AG04450 (cell line): ENCODE measurements at regions not wholly inside any gene's neighbourhood (a gene's known extent, or its start where the extent isn't known, plus 50 kb on each side); places are given as distances from the start of the nearest gene placed in this dataset.

Experiments
- CTCF ChIA-PET: fragments of 300-600, 350-600 bp; formaldehyde crosslinking; extraction: SDS; loops from one replicate; lab custom pipeline; 2022; ENCODE audit warnings: antibody characterized with exemption, inconsistent platforms; lab: Charles Lee
- POLR2A ChIA-PET: fragments of 350-600 bp; formaldehyde crosslinking; extraction: SDS; loops from one replicate; lab custom pipeline; 2021; ENCODE audit warnings: antibody characterized with exemption, inconsistent platforms; lab: Yijun Ruan, JAX
- DNase-seq: peaks from one replicate; pipeline ENCODE4 v3.0.0-alpha.2; 2011; ENCODE audit warnings: low read depth, low spot score
- H3K27ac ChIP-seq: one replicate; pipeline ENCODE4 v1.5.1; 2012; ENCODE audit warnings: low read depth, low read length, control low read depth
- H3K27me3 ChIP-seq: one replicate; pipeline ENCODE4 v1.6.0; 2012; ENCODE audit warnings: low read length; ENCODE audit not compliant: control insufficient read depth, insufficient read depth
- H3K4me3 ChIP-seq: 2 replicates; pipeline ENCODE4 v1.5.1; 2011; ENCODE audit warnings: mild to moderate bottlenecking, low read depth, low read length, control low read depth
- H3K9me3 ChIP-seq: 2 replicates; pipeline ENCODE4 v1.5.1; 2012; ENCODE audit warnings: low read length; ENCODE audit not compliant: control insufficient read depth, insufficient read depth
- CTCF ChIP-seq: IDR thresholded peaks from 2 replicates; pipeline ENCODE4 v1.5.1; 2011; ENCODE audit warnings: low read depth, low read length, control low read depth, inconsistent platforms

GRCh38 chr5:9787861-9788600, 157.9 kb upstream of the TAS2R1 start:
- no peak for DNase-seq
- CTCF ChIA-PET, result interaction anchor here (1.0 kb wide), 2 partner anchors 10 to 14 kb away, joined by 3 to 4 read pairs; no protein-coding TSS in a partner anchor
- no peak for TF ChIP-seq CTCF
- H3K9me3 ChIP-seq, result no peaks in the 10 kb centered on the region
- H3K27me3 ChIP-seq, result no peaks in the 10 kb centered on the region
- POLR2A ChIA-PET, result no interaction called here
- no peak overlapping the region for H3K27ac ChIP-seq
- no peak overlapping the region for H3K4me3 ChIP-seq

GRCh38 chr5:9786380-9787360, 156.5 kb upstream of the TAS2R1 start:
- POLR2A ChIA-PET, result no interaction called here
- Histone ChIP-seq H3K27me3 (no peaks in the 10 kb centered on the region), H3K9me3 (no peaks in the 10 kb centered on the region), H3K4me3 (no peak overlapping the region), H3K27ac (no peak overlapping the region)
- TF ChIP-seq CTCF, result no peak
- CTCF ChIA-PET, result no interaction called here
- DNase-seq, result no peak

- no peaks in the 10 kb centered on the region; the same call in 1 of the 2 replicates for H3K9me3 ChIP-seq
- no peak overlapping the region for H3K4me3 ChIP-seq
- TF ChIP-seq CTCF, result no peak
- POLR2A ChIA-PET, result no interaction called here
- DNase-seq, result no peak
- no peak overlapping the region for H3K27ac ChIP-seq
- CTCF ChIA-PET, result interaction anchor here (1.5 kb wide), 1 partner anchor 11 kb away, joined by 4 read pairs; no protein-coding TSS in a partner anchor
- no peaks in the 10 kb centered on the region for H3K27me3 ChIP-seq
These were observed 155.6 kb upstream of the TAS2R1 start for GRCh38 chr5:9785751-9786150.

GRCh38 chr5:9784231-9784630, 154.1 kb upstream of the TAS2R1 start:
- H3K4me3 ChIP-seq, result no peak overlapping the region
- ChIA-PET CTCF (interaction anchor here (0.6 to 1.5 kb wide), 2 partner anchors 10 to 43 kb away, joined by 3 to 4 read pairs; no protein-coding TSS in a partner anchor), POLR2A (interaction anchor here (1.6 kb wide), 1 partner anchor 236 kb away, joined by 6 read pairs; no protein-coding TSS in a partner anchor)
- TF ChIP-seq CTCF, result no peak
- H3K27ac ChIP-seq, result no peak overlapping the region
- H3K9me3 ChIP-seq, result peaks cover 4% of the 10 kb centered on the region; the same call in 1 of the 2 replicates
- H3K27me3 ChIP-seq, result no peaks in the 10 kb centered on the region
- DNase-seq, result no peak
